ENCODE measurements at regions not wholly inside any gene's neighbourhood (a gene's known extent, or its start where the extent isn't known, plus 50 kb on each side); places are given as distances from the start of the nearest gene placed in this dataset.

GRCh38 chr15:53296603-53297002, 462.9 kb downstream of the WDR72 start:
- DNase-seq = no peak

GRCh38 chr15:53295574-53295973, 463.9 kb downstream of the WDR72 start:
- DNase-seq = no peak

GRCh38 chr15:53288542-53288941, 470.9 kb downstream of the WDR72 start:
- no peak for DNase-seq

GRCh38 chr15:53274630-53275029, 484.5 kb upstream of the ONECUT1 start:
- no peak for DNase-seq

- no peak for DNase-seq
Observed at GRCh38 chr15:53272116-53272515, 482.0 kb upstream of the ONECUT1 start.

- no peak for DNase-seq
Observed at GRCh38 chr15:53266176-53266575, 476.0 kb upstream of the ONECUT1 start.

GRCh38 chr15:53260647-53261046, 470.5 kb upstream of the ONECUT1 start:
- no peak for DNase-seq

GRCh38 chr15:53256457-53256856, 466.3 kb upstream of the ONECUT1 start:
- no peak for DNase-seq

- no peak for DNase-seq
Observed at GRCh38 chr15:53256043-53256442, 465.9 kb upstream of the ONECUT1 start.

GRCh38 chr15:53251996-53252395, 461.9 kb upstream of the ONECUT1 start:
- no peak for DNase-seq

GRCh38 chr15:53251523-53251922, 461.4 kb upstream of the ONECUT1 start:
- no peak for DNase-seq

- DNase-seq = no peak
Observed at GRCh38 chr15:53247041-53247708, 457.0 kb upstream of the ONECUT1 start.

GRCh38 chr15:53246404-53246803, 456.3 kb upstream of the ONECUT1 start:
- no peak for DNase-seq

GRCh38 chr15:53233801-53234200, 443.7 kb upstream of the ONECUT1 start:
- no peak for DNase-seq

- no peak for DNase-seq
Observed at GRCh38 chr15:53230473-53230872, 440.3 kb upstream of the ONECUT1 start.

- no peak for DNase-seq
Observed at GRCh38 chr15:53226559-53226958, 436.4 kb upstream of the ONECUT1 start.

GRCh38 chr15:53225781-53226180, 435.6 kb upstream of the ONECUT1 start:
- DNase-seq = no peak

GRCh38 chr15:53224371-53224770, 434.2 kb upstream of the ONECUT1 start:
- no peak for DNase-seq

GRCh38 chr15:53223815-53224214, 433.7 kb upstream of the ONECUT1 start:
- DNase-seq = no peak

- no peak for DNase-seq
Observed at GRCh38 chr15:53218666-53219580, 428.8 kb upstream of the ONECUT1 start.

- no peak for DNase-seq
Observed at GRCh38 chr15:53216036-53216435, 425.9 kb upstream of the ONECUT1 start.

- DNase-seq = no peak
Observed at GRCh38 chr15:53213336-53213735, 423.2 kb upstream of the ONECUT1 start.

GRCh38 chr15:53212785-53213184, 422.6 kb upstream of the ONECUT1 start:
- no peak for DNase-seq

GRCh38 chr15:53210653-53211052, 420.5 kb upstream of the ONECUT1 start:
- no peak for DNase-seq

Data from CD4-positive, alpha-beta T cell treated with Interleukin-12 subunit alpha and Interleukin-12 subunit beta, for 1 hour (primary cell).